H1 (cell line): ENCODE measurements at regions not wholly inside any gene's neighbourhood (a gene's known extent, or its start where the extent isn't known, plus 50 kb on each side); places are given as distances from the start of the nearest gene placed in this dataset.

Source experiments
- CTCF ChIA-PET: fragments of 300-600 bp; sonication (Branson Sonifier 250); formaldehyde crosslinking; loops from one replicate; lab custom pipeline; 2021; ENCODE audit not compliant: partially characterized antibody; lab: Charles Lee
- POLR2A ChIA-PET: fragments of 300-600 bp; sonication (Branson Sonifier 250); formaldehyde crosslinking; loops from one replicate; lab custom pipeline; 2021; ENCODE audit warnings: inconsistent platforms; ENCODE audit not compliant: partially characterized antibody; lab: Charles Lee
- DNase-seq, 2 experiments: peaks; one replicate each; pipeline versions ENCODE4 v3.0.0 to v3.0.0-alpha.2; 2010 to 2022; ENCODE audit warnings: low spot score in 2 of 2, low read depth in 1 of 2, mixed read lengths in 1 of 2
- FAIRE-seq: peaks from 2 replicates; lab custom pipeline; 2011; peaks lifted over from hg19 to GRCh38; lab: Jason Lieb, UNC
- H2AFZ ChIP-seq: 2 replicates; pipeline ENCODE4 v1.8.1; 2012; ENCODE audit warnings: low read length, inconsistent platforms
- H2AK5ac ChIP-seq: 2 replicates; pipeline ENCODE4 v1.6.1; 2013; ENCODE audit warnings: low read depth, low read length
- H2BK120ac ChIP-seq: replicated peaks from 2 replicates; pipeline ENCODE3; 2013; ENCODE audit warnings: low read depth, low read length, inconsistent platforms
- H2BK12ac ChIP-seq: 2 replicates; pipeline ENCODE4 v1.6.1; 2013; ENCODE audit warnings: low read depth, low read length
- H2BK15ac ChIP-seq: 2 replicates; pipeline ENCODE4 v1.6.1; 2013; ENCODE audit warnings: low read length
- H2BK20ac ChIP-seq: 2 replicates; pipeline ENCODE4 v1.6.1; 2013; ENCODE audit warnings: low read length
- H2BK5ac ChIP-seq: 2 replicates; pipeline ENCODE4 v1.6.1; 2013; ENCODE audit warnings: low read depth, low read length
- H3K14ac ChIP-seq: 2 replicates; pipeline ENCODE4 v1.6.1; 2013; ENCODE audit warnings: inconsistent platforms; ENCODE audit not compliant: insufficient read length
- H3K18ac ChIP-seq: 2 replicates; pipeline ENCODE4 v1.6.1; 2013; ENCODE audit warnings: low read length; ENCODE audit errors: extremely low read depth
- H3K23ac ChIP-seq: 2 replicates; pipeline ENCODE4 v1.6.1; 2013; ENCODE audit warnings: inconsistent platforms; ENCODE audit not compliant: insufficient read length
- H3K23me2 ChIP-seq: 2 replicates; pipeline ENCODE4 v1.6.1; 2013; ENCODE audit warnings: low read depth, low read length
- H3K27ac ChIP-seq: 2 replicates; pipeline ENCODE4 v1.6.1; 2011; ENCODE audit warnings: low read depth, low read length, inconsistent platforms
- H3K27me3 ChIP-seq, 4 experiments: replicated peaks in 1 of 4; 1 replicate in 1 of 4; 2 replicates in 3 of 4; pipeline versions ENCODE4 v1.6.1 to v1.8.1; 2011 to 2013; ENCODE audit warnings: low read length in 3 of 4, mild to moderate bottlenecking in 3 of 4, inconsistent platforms in 2 of 4, mixed read lengths in 2 of 4, moderate library complexity in 1 of 4; ENCODE audit not compliant: control insufficient read depth in 3 of 4, insufficient read depth in 3 of 4; ENCODE audit errors: extremely low read depth in 1 of 4
- H3K36me3 ChIP-seq, 4 experiments: 2 replicates each; pipeline versions ENCODE4 v1.6.1 to v1.8.1; 2011 to 2013; ENCODE audit warnings: mild to moderate bottlenecking in 4 of 4, low read length in 3 of 4, moderate library complexity in 2 of 4, control low read depth in 1 of 4, inconsistent platforms in 1 of 4; ENCODE audit not compliant: insufficient read depth in 4 of 4, control insufficient read depth in 2 of 4
- H3K4ac ChIP-seq: replicated peaks from 2 replicates; pipeline ENCODE3; 2013; ENCODE audit warnings: low read length, low read depth, mixed read lengths, inconsistent platforms; ENCODE audit not compliant: insufficient read length
- H3K4me1 ChIP-seq, 4 experiments: replicated peaks in 1 of 4; 1 replicate in 1 of 4; 2 replicates in 3 of 4; pipeline versions ENCODE4 v1.6.1 to v1.8.1; 2011 to 2013; ENCODE audit warnings: low read length in 3 of 4, inconsistent platforms in 2 of 4, mixed read lengths in 1 of 4; ENCODE audit not compliant: insufficient read depth in 4 of 4, control insufficient read depth in 3 of 4
- H3K4me2 ChIP-seq, 2 experiments: 2 replicates each; pipeline versions ENCODE4 v1.6.1 to v1.8.1; 2011 to 2013; ENCODE audit warnings: low read depth in 2 of 2, low read length in 2 of 2, control low read depth in 1 of 2, inconsistent platforms in 1 of 2, mild to moderate bottlenecking in 1 of 2; ENCODE audit not compliant: insufficient read depth in 1 of 2
- H3K4me3 ChIP-seq, 4 experiments: fragments of 200-600, 300-600 bp in 1 of 4; sonication (generic), shearing (Covaris generic), sonication (Bioruptor Twin) in 1 of 4; 2 replicates each; pipeline versions ENCODE4 v1.5.1 to v1.8.1; 2011 to 2016; ENCODE audit warnings: low read length in 4 of 4, low read depth in 3 of 4, control low read depth in 2 of 4, inconsistent platforms in 2 of 4, mild to moderate bottlenecking in 2 of 4, mixed read lengths in 1 of 4, moderate library complexity in 1 of 4; ENCODE audit not compliant: insufficient read depth in 2 of 4; ENCODE audit errors: extremely low read depth in 1 of 4
- H3K56ac ChIP-seq: replicated peaks from 2 replicates; pipeline ENCODE3; 2013; ENCODE audit warnings: low read depth, mild to moderate bottlenecking, mixed read lengths, low read length, inconsistent platforms; ENCODE audit not compliant: insufficient read length
- H3K79me1 ChIP-seq: 2 replicates; pipeline ENCODE4 v1.6.1; 2013; ENCODE audit warnings: low read depth, low read length, control low read depth
- H3K79me2 ChIP-seq, 2 experiments: 2 replicates each; pipeline versions ENCODE4 v1.6.1 to v1.8.1; 2012 to 2013; ENCODE audit warnings: low read length in 2 of 2, mild to moderate bottlenecking in 2 of 2, inconsistent platforms in 1 of 2; ENCODE audit not compliant: insufficient read depth in 2 of 2, control insufficient read depth in 1 of 2
- H3K9ac ChIP-seq, 4 experiments: replicated peaks in 1 of 4; 1 replicate in 1 of 4; 2 replicates in 3 of 4; pipeline versions ENCODE4 v1.6.1 to v1.8.1; 2011 to 2013; ENCODE audit warnings: low read depth in 3 of 4, low read length in 3 of 4, control low read depth in 2 of 4, mild to moderate bottlenecking in 2 of 4, moderate library complexity in 2 of 4, inconsistent platforms in 1 of 4; ENCODE audit errors: extremely low read depth in 1 of 4
- H3K9me3 ChIP-seq, 2 experiments: 2 replicates each; pipeline versions ENCODE4 v1.6.1 to v1.8.1; 2012 to 2013; ENCODE audit warnings: mild to moderate bottlenecking in 2 of 2, moderate library complexity in 2 of 2, control low read depth in 1 of 2, inconsistent platforms in 1 of 2, low read depth in 1 of 2, low read length in 1 of 2, mixed read lengths in 1 of 2; ENCODE audit not compliant: insufficient read depth in 2 of 2
- H4K20me1 ChIP-seq, 2 experiments: replicated peaks in 1 of 2; 2 replicates each; pipeline versions ENCODE3 to v1.8.1; 2011 to 2013; ENCODE audit warnings: inconsistent platforms in 2 of 2, low read length in 2 of 2, mild to moderate bottlenecking in 1 of 2; ENCODE audit not compliant: insufficient read depth in 2 of 2, control insufficient read depth in 1 of 2
- H4K5ac ChIP-seq: 2 replicates; pipeline ENCODE4 v1.6.1; 2013; ENCODE audit warnings: low read length, low read depth, mixed read lengths, inconsistent platforms; ENCODE audit not compliant: insufficient read length
- H4K8ac ChIP-seq: 2 replicates; pipeline ENCODE4 v1.8.0; 2013; ENCODE audit warnings: mild to moderate bottlenecking, moderate library complexity, low read length, inconsistent platforms; ENCODE audit not compliant: insufficient read depth; ENCODE audit errors: extremely low read depth
- H4K91ac ChIP-seq: replicated peaks from 2 replicates; pipeline ENCODE3; 2013; ENCODE audit warnings: low read length, mixed read lengths, inconsistent platforms; ENCODE audit not compliant: insufficient read length
- HDAC6 ChIP-seq: IDR thresholded peaks from one replicate; pipeline ENCODE4 v1.7.1; 2012; ENCODE audit warnings: low read depth, mild to moderate bottlenecking, inconsistent platforms, low read length, moderate library complexity
- KDM5A ChIP-seq: fragments of 200-600 bp; IDR thresholded peaks from 2 replicates; pipeline ENCODE4 v1.7.1; 2012; ENCODE audit warnings: mild to moderate bottlenecking, low read length, inconsistent platforms, mixed read lengths
- MAFK ChIP-seq: IDR thresholded peaks from 2 replicates; pipeline ENCODE4 v1.6.1; 2012; ENCODE audit warnings: low read depth, mild to moderate bottlenecking, improper control_type of control experiment, low read length
- SRF ChIP-seq: IDR thresholded peaks from 2 replicates; pipeline ENCODE4 v1.6.1; 2011; ENCODE audit warnings: mild to moderate bottlenecking, low read depth, low read length, moderate library complexity
- WGBS, 2 experiments: shearing (Covaris generic) in 1 of 2; methylation state at CpG; one replicate each; pipeline versions ENCODE4 v1.1.6 to v1.1.7; 2013 to 2015; ENCODE audit warnings: low lambda C conversion rate in 2 of 2, mixed read lengths in 2 of 2, inconsistent platforms in 1 of 2, low coverage in 1 of 2, missing lambda C conversion rate in 1 of 2; ENCODE audit not compliant: insufficient replicate concordance in 2 of 2, insufficient coverage in 1 of 2, insufficient read length in 1 of 2; ENCODE audit errors: extremely low coverage in 1 of 2, missing lambda C conversion rate in 1 of 2; 5-methylcytosine and 5-hydroxymethylcytosine counted together

DNA sequence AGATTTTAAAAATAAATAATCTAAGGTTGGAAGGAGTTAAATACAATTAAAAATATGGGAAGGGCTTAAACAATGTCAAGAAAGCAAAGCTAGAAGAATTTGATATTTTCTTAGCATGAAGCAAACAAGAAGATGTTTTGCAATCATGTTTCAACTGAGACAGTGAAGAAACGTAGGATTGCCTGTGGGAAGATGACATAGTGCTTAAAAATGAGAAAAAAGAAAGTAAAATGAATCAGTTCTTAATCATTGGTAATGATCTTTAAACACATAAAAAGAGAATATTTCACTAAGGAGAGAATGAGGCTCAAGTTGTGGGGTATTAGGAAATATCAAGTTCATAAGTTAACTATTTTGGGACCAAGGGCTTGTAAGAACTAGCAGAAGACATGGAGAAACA lies 855.0 kb downstream of the METTL15 start:
- Histone ChIP-seq H3K4me1 (no peaks in the 10 kb centered on the region), H2BK20ac (no peak overlapping the region), H3K9me3 (peaks cover 0 to 2% of the 10 kb centered on the region in 2 experiments; a peak in 1 of 4 replicates), H4K91ac (no peak overlapping the region), H2AK5ac (no peak overlapping the region), H3K23ac (no peak overlapping the region), H3K23me2 (no peaks in the 10 kb centered on the region), H3K36me3 (no peaks in the 10 kb centered on the region), H3K79me1 (no peaks in the 10 kb centered on the region), H2AFZ (no peak overlapping the region), H3K4me2 (no peak overlapping the region), H3K9ac (no peak overlapping the region), H3K27me3 (no peaks in the 10 kb centered on the region), H2BK12ac (no peak overlapping the region), H2BK15ac (no peak overlapping the region), H3K4me3 (no peak overlapping the region), H3K18ac (no peak overlapping the region), H3K79me2 (no peaks in the 10 kb centered on the region), H4K8ac (no peak overlapping the region), H3K56ac (no peak overlapping the region), H3K4ac (no peak overlapping the region), H2BK5ac (no peak overlapping the region), H3K27ac (no peak overlapping the region), H4K20me1 (no peaks in the 10 kb centered on the region), H2BK120ac (no peak overlapping the region), H3K14ac (no peak overlapping the region), H4K5ac (no peak overlapping the region)
- FAIRE-seq = no peak
- POLR2A ChIA-PET = no interaction called here
- WGBS, 2 experiments = 94% methylated on average over 1 of the region's 1 CpG; no CpG with 5 or more reads in 1 of the 2 experiments
- DNase-seq = no peak
- CTCF ChIA-PET = interaction anchor here (1.1 kb wide), 1 partner anchor 16 kb away, joined by 3 read pairs; no protein-coding TSS in a partner anchor
- TF ChIP-seq SRF = no peak
- TF ChIP-seq MAFK = no peak
- no peak for TF ChIP-seq KDM5A
- no peak for TF ChIP-seq HDAC6
- TF ChIP-seq, all 59 proteins: peak for 0
